H1 (cell line): ENCODE measurements at regions not wholly inside any gene's neighbourhood (a gene's known extent, or its start where the extent isn't known, plus 50 kb on each side); places are given as distances from the start of the nearest gene placed in this dataset.

ENCODE experiments used
- EZH2 ChIP-seq: fragments of 200-600 bp; sonication (generic); IDR thresholded peaks from 2 replicates; pipeline ENCODE4 v1.7.1; 2012; ENCODE audit warnings: low read depth, mild to moderate bottlenecking, moderate library complexity, low read length, inconsistent platforms; ENCODE audit not compliant: severe bottlenecking
- GABPA ChIP-seq: IDR thresholded peaks from 2 replicates; pipeline ENCODE4 v1.6.1; 2011; ENCODE audit warnings: mild to moderate bottlenecking, low read length, moderate library complexity, borderline replicate concordance; ENCODE audit not compliant: insufficient read depth
- JUND ChIP-seq: IDR thresholded peaks from 2 replicates; pipeline ENCODE4 v1.6.1; 2011; ENCODE audit warnings: mild to moderate bottlenecking, improper control_type of control experiment, low read length
- POLR2AphosphoS5 ChIP-seq: IDR thresholded peaks from 2 replicates; pipeline ENCODE4 v1.6.1; 2011; ENCODE audit warnings: low read depth, low read length
- RAD21 ChIP-seq, 2 experiments: IDR thresholded peaks in 1 of 2; conservative IDR thresholded peaks in 1 of 2; 2 replicates each; pipeline ENCODE4 v1.6.1; 2011; ENCODE audit warnings: low read depth in 2 of 2, low read length in 2 of 2, improper control_type of control experiment in 1 of 2, inconsistent platforms in 1 of 2, mild to moderate bottlenecking in 1 of 2, moderate library complexity in 1 of 2
- RFX5 ChIP-seq: IDR thresholded peaks from 2 replicates; pipeline ENCODE4 v1.6.1; 2011; ENCODE audit warnings: low read depth, low read length, improper control_type of control experiment, borderline replicate concordance
- TCF12 ChIP-seq: IDR thresholded peaks from 2 replicates; pipeline ENCODE4 v1.6.1; 2011; ENCODE audit warnings: low read depth, mild to moderate bottlenecking, low read length

DNA sequence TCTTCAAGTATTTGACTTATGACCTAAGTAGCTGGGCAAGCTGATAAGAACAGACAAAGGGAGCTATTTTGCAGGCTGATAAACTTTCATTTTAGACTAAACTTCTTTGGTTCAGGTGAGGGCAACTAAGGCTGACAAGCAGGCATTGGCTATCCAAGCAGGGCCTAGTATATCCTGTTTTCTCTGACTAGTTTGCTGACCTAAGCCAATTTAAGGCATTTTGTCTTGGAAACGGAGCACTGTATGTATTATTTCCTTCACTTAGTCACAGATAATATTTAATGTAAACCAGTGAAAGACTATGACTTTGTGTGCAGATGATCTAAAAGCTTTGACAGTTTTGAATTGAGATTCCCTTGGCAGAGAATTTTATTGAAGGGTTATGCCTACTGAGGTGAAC, 172.5 kb downstream of the POU4F1 start:
- no peak for TF ChIP-seq TCF12
- TF ChIP-seq POLR2AphosphoS5 = no peak
- no peak for TF ChIP-seq RAD21 (IDR thresholded peaks at IDR 0.05 in 1 of 2, conservative IDR thresholded peaks at IDR 0.05 in 1 of 2; ENCODE audit: low read depth in 2 of 2, low read length in 2 of 2)
- no peak for TF ChIP-seq GABPA
- TF ChIP-seq JUND = no peak
- no peak for TF ChIP-seq EZH2
- no peak for TF ChIP-seq RFX5
